ENCODE measurements at regions not wholly inside any gene's neighbourhood (a gene's known extent, or its start where the extent isn't known, plus 50 kb on each side); places are given as distances from the start of the nearest gene placed in this dataset.

DNA sequence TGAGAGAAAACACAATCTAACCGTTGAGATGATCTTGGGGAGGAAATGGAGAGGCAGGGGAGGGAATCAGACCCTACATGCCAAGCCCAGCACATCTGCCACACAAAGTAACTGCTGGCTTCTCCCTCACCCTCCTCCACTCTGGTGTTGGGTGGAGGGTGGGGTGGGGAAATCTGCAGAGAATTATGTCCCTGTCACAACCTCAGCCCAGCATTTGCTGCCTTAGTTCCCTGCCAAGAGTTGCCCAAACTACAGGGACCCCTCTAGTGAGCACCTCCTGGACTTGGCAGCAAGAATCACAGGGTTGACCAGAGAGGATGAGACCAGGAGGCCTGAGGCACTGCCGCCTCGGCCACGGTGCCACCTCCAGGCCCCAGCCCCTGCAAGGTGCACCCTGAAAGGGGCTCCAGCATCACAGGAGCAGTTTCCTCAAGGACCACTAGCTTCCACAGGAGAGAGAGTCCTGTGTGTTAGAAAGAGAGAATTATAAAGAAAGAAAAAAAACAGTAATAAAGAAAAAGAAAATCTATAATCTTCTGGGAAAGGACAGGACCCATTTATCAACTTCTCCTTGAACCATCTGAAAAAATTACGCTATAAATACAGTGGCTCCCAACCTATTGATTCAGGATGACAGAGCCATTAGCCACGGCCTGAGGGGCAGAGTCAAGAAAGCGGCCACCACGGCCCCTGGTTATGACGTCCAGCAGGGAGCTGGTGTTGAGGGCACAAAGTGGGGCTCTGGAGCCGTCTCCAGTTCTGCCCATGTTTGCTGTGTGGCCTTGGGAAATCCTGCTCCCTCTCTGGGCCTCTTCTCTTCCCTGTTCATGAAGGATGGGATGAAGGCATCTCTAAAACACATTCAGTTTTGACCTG is 451.7 kb downstream of the MATN1 start:
- no peaks in the 10 kb centered on the region for H3K27me3 ChIP-seq (ENCODE audit: control insufficient read depth in 1 of 2, insufficient read depth in 2 of 2, low read length in 2 of 2)
- WGBS, 2 donors = 74 to 77% methylated on average over 10 of the region's 10 CpGs
- no peaks in the 10 kb centered on the region for H3K9me3 ChIP-seq (ENCODE audit: control insufficient read depth in 2 of 2, insufficient read depth in 1 of 2, low read depth in 1 of 2, low read length in 1 of 2)
- H3K27ac ChIP-seq (ENCODE audit: low read depth in 2 of 2, low read length in 1 of 2) = no peak overlapping the region
- H3K4me3 ChIP-seq (ENCODE audit: low read depth in 1 of 2, low read length in 2 of 2) = no peak overlapping the region
- H3K4me1 ChIP-seq (ENCODE audit: control insufficient read depth in 2 of 2, insufficient read depth in 2 of 2, low read length in 1 of 2) = peaks cover 0 to 2% of the 10 kb centered on the region in 2 donors
- H3K36me3 ChIP-seq (ENCODE audit: control insufficient read depth in 2 of 2, insufficient read depth in 2 of 2, low read length in 1 of 2) = no peaks in the 10 kb centered on the region

GRCh38 chr1:30270461-30270860 is 452.9 kb downstream of the MATN1 start:
- Histone ChIP-seq H3K4me1 (ENCODE audit: control insufficient read depth in 2 of 2, insufficient read depth in 2 of 2, low read length in 1 of 2) (peaks cover 0 to 2% of the 10 kb centered on the region in 2 donors), H3K36me3 (ENCODE audit: control insufficient read depth in 2 of 2, insufficient read depth in 2 of 2, low read length in 1 of 2) (no peaks in the 10 kb centered on the region)
- WGBS, 2 donors = 81 to 88% methylated on average over 1 of the region's 1 CpG

DNA sequence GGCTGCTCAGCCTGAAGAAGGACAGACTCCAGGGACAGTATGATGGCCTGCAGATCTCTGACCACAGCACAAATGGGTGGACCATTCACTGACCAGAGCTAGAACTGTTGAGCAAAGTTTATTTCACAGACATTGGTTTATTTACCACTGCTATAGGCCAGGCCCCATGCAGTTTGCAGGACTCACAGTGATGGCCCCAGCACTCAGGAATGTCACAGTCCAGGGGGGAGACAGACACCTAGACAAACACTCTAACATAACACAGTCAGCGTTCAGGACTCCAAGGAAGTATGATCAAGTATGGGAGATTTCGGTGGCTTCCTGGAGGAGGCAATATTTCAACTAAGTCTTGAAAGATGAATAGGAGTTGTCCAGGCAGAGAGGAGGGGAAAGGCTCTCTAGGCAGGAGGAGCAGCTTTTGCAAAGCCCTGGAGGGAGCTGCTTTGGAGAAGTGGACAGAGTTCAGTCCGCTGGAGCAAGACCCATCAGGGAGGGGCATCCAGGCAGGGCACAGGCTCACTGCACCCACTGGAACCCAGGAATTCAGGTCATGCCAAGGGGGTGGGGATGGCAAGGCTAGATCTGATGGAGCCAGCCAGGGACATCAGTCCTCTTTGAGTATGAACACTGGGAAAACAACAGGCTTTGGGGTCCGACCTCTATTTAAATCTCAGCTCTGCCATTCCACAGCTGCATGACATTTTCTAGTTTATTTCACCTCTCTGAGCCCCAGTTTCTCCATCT is 454.3 kb downstream of the MATN1 start:
- Histone ChIP-seq H3K4me1 (ENCODE audit: control insufficient read depth in 2 of 2, insufficient read depth in 2 of 2, low read length in 1 of 2) (peaks cover 0 to 2% of the 10 kb centered on the region in 2 donors), H3K4me3 (ENCODE audit: low read depth in 1 of 2, low read length in 2 of 2) (no peak overlapping the region), H3K27ac (ENCODE audit: low read depth in 2 of 2, low read length in 1 of 2) (no peak overlapping the region), H3K36me3 (ENCODE audit: control insufficient read depth in 2 of 2, insufficient read depth in 2 of 2, low read length in 1 of 2) (no peaks in the 10 kb centered on the region), H3K9me3 (ENCODE audit: control insufficient read depth in 2 of 2, insufficient read depth in 1 of 2, low read depth in 1 of 2, low read length in 1 of 2) (no peaks in the 10 kb centered on the region), H3K27me3 (ENCODE audit: control insufficient read depth in 1 of 2, insufficient read depth in 2 of 2, low read length in 2 of 2) (no peaks in the 10 kb centered on the region)
- WGBS, 2 donors = 72 to 82% methylated on average over 4 of the region's 4 CpGs

More at GRCh38 chr1:30270461-30270860, 452.9 kb downstream of the MATN1 start:
- no peak overlapping the region for H3K27ac ChIP-seq (ENCODE audit: low read depth in 2 of 2, low read length in 1 of 2)
- H3K4me3 ChIP-seq (ENCODE audit: low read depth in 1 of 2, low read length in 2 of 2) = no peak overlapping the region
- H3K9me3 ChIP-seq (ENCODE audit: control insufficient read depth in 2 of 2, insufficient read depth in 1 of 2, low read depth in 1 of 2, low read length in 1 of 2) = no peaks in the 10 kb centered on the region
- H3K27me3 ChIP-seq (ENCODE audit: control insufficient read depth in 1 of 2, insufficient read depth in 2 of 2, low read length in 2 of 2) = no peaks in the 10 kb centered on the region

GRCh38 chr1:30267856-30268255 is 455.5 kb downstream of the MATN1 start:
- H3K27me3 ChIP-seq (ENCODE audit: control insufficient read depth in 1 of 2, insufficient read depth in 2 of 2, low read length in 2 of 2) = no peaks in the 10 kb centered on the region
- no peaks in the 10 kb centered on the region for H3K4me1 ChIP-seq (ENCODE audit: control insufficient read depth in 2 of 2, insufficient read depth in 2 of 2, low read length in 1 of 2)
- no peaks in the 10 kb centered on the region for H3K36me3 ChIP-seq (ENCODE audit: control insufficient read depth in 2 of 2, insufficient read depth in 2 of 2, low read length in 1 of 2)
- no peak overlapping the region for H3K27ac ChIP-seq (ENCODE audit: low read depth in 2 of 2, low read length in 1 of 2)
- WGBS, 2 donors = 79 to 83% methylated on average over 6 of the region's 6 CpGs
- no peak overlapping the region for H3K4me3 ChIP-seq (ENCODE audit: low read depth in 1 of 2, low read length in 2 of 2)
- no peaks in the 10 kb centered on the region for H3K9me3 ChIP-seq (ENCODE audit: control insufficient read depth in 2 of 2, insufficient read depth in 1 of 2, low read depth in 1 of 2, low read length in 1 of 2)

- Histone ChIP-seq H3K27me3 (ENCODE audit: control insufficient read depth in 1 of 2, insufficient read depth in 2 of 2, low read length in 2 of 2) (no peaks in the 10 kb centered on the region), H3K27ac (ENCODE audit: low read depth in 2 of 2, low read length in 1 of 2) (no peak overlapping the region), H3K36me3 (ENCODE audit: control insufficient read depth in 2 of 2, insufficient read depth in 2 of 2, low read length in 1 of 2) (no peaks in the 10 kb centered on the region), H3K4me1 (ENCODE audit: control insufficient read depth in 2 of 2, insufficient read depth in 2 of 2, low read length in 1 of 2) (no peaks in the 10 kb centered on the region), H3K9me3 (ENCODE audit: control insufficient read depth in 2 of 2, insufficient read depth in 1 of 2, low read depth in 1 of 2, low read length in 1 of 2) (no peaks in the 10 kb centered on the region), H3K4me3 (ENCODE audit: low read depth in 1 of 2, low read length in 2 of 2) (no peak overlapping the region)
- WGBS, 2 donors = 76 to 84% methylated on average over 4 of the region's 4 CpGs
Observed at GRCh38 chr1:30267046-30267445, 456.3 kb downstream of the MATN1 start.

GRCh38 chr1:30265127-30266070 is 458.0 kb downstream of the MATN1 start:
- Histone ChIP-seq H3K27me3 (ENCODE audit: control insufficient read depth in 1 of 2, insufficient read depth in 2 of 2, low read length in 2 of 2) (no peaks in the 10 kb centered on the region), H3K9me3 (ENCODE audit: control insufficient read depth in 2 of 2, insufficient read depth in 1 of 2, low read depth in 1 of 2, low read length in 1 of 2) (no peaks in the 10 kb centered on the region), H3K36me3 (ENCODE audit: control insufficient read depth in 2 of 2, insufficient read depth in 2 of 2, low read length in 1 of 2) (no peaks in the 10 kb centered on the region), H3K27ac (ENCODE audit: low read depth in 2 of 2, low read length in 1 of 2) (no peak overlapping the region), H3K4me3 (ENCODE audit: low read depth in 1 of 2, low read length in 2 of 2) (no peak overlapping the region), H3K4me1 (ENCODE audit: control insufficient read depth in 2 of 2, insufficient read depth in 2 of 2, low read length in 1 of 2) (no peaks in the 10 kb centered on the region)
- WGBS, 2 donors = 82 to 88% methylated on average over 15 of the region's 15 CpGs

DNA sequence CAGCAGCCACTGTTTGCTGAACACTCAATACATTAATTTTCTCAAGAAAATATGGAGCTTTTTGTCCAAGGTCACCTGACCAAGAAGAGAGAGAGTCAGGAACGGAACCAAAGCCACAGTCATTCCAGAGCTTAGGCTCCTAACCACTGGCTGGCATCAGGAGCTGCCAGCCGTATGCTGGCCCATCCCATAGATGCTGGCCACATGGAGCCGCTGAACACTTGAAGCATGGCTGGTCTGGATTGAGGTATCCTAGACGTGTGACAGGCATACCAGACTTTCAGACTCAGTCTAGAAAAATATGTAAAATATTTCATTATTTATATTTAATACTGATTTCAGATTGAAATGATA is 458.7 kb downstream of the MATN1 start:
- H3K27ac ChIP-seq (ENCODE audit: low read depth in 2 of 2, low read length in 1 of 2) = no peak overlapping the region
- no peaks in the 10 kb centered on the region for H3K27me3 ChIP-seq (ENCODE audit: control insufficient read depth in 1 of 2, insufficient read depth in 2 of 2, low read length in 2 of 2)
- no peaks in the 10 kb centered on the region for H3K4me1 ChIP-seq (ENCODE audit: control insufficient read depth in 2 of 2, insufficient read depth in 2 of 2, low read length in 1 of 2)
- no peaks in the 10 kb centered on the region for H3K9me3 ChIP-seq (ENCODE audit: control insufficient read depth in 2 of 2, insufficient read depth in 1 of 2, low read depth in 1 of 2, low read length in 1 of 2)
- no peaks in the 10 kb centered on the region for H3K36me3 ChIP-seq (ENCODE audit: control insufficient read depth in 2 of 2, insufficient read depth in 2 of 2, low read length in 1 of 2)
- no peak overlapping the region for H3K4me3 ChIP-seq (ENCODE audit: low read depth in 1 of 2, low read length in 2 of 2)
- 74 to 75% methylated on average over 4 of the region's 4 CpGs for WGBS, 2 donors

GRCh38 chr1:30263888-30264671 is 459.3 kb downstream of the MATN1 start:
- no peak overlapping the region for H3K4me3 ChIP-seq (ENCODE audit: low read depth in 1 of 2, low read length in 2 of 2)
- H3K36me3 ChIP-seq (ENCODE audit: control insufficient read depth in 2 of 2, insufficient read depth in 2 of 2, low read length in 1 of 2) = no peaks in the 10 kb centered on the region
- no peaks in the 10 kb centered on the region for H3K9me3 ChIP-seq (ENCODE audit: control insufficient read depth in 2 of 2, insufficient read depth in 1 of 2, low read depth in 1 of 2, low read length in 1 of 2)
- no peaks in the 10 kb centered on the region for H3K4me1 ChIP-seq (ENCODE audit: control insufficient read depth in 2 of 2, insufficient read depth in 2 of 2, low read length in 1 of 2)
- 61 to 67% methylated on average over 9 of the region's 9 CpGs for WGBS, 2 donors
- H3K27me3 ChIP-seq (ENCODE audit: control insufficient read depth in 1 of 2, insufficient read depth in 2 of 2, low read length in 2 of 2) = no peaks in the 10 kb centered on the region
- H3K27ac ChIP-seq (ENCODE audit: low read depth in 2 of 2, low read length in 1 of 2) = no peak overlapping the region

DNA sequence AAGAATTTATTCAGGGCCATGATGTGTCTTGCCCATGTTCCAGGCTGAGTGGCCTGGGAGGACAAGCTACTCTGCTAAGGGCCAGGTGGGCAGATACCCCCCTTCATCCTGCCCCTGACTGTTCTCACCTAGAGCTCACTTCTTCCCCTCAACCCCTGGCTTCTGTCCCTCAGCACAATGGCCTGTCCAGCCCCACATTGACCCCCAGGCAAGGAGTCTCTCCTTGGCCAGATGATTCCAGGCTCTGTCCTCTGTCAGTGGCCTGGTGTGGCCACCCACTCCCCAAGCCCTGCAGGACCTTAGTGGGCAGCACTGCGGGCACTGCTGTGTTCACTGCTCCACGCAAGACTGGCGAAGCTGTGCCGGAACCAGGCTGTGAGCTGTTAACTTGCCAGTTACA is 460.0 kb downstream of the MATN1 start:
- no peaks in the 10 kb centered on the region for H3K4me1 ChIP-seq (ENCODE audit: control insufficient read depth in 2 of 2, insufficient read depth in 2 of 2, low read length in 1 of 2)
- 89 to 93% methylated on average over 4 of the region's 4 CpGs for WGBS, 2 donors
- H3K27me3 ChIP-seq (ENCODE audit: control insufficient read depth in 1 of 2, insufficient read depth in 2 of 2, low read length in 2 of 2) = no peaks in the 10 kb centered on the region
- H3K36me3 ChIP-seq (ENCODE audit: control insufficient read depth in 2 of 2, insufficient read depth in 2 of 2, low read length in 1 of 2) = no peaks in the 10 kb centered on the region
- no peaks in the 10 kb centered on the region for H3K9me3 ChIP-seq (ENCODE audit: control insufficient read depth in 2 of 2, insufficient read depth in 1 of 2, low read depth in 1 of 2, low read length in 1 of 2)
- H3K27ac ChIP-seq (ENCODE audit: low read depth in 2 of 2, low read length in 1 of 2) = no peak overlapping the region
- H3K4me3 ChIP-seq (ENCODE audit: low read depth in 1 of 2, low read length in 2 of 2) = no peak overlapping the region

Measured in esophagus (tissue), 2 donors.